ENCODE measurements at regions not wholly inside any gene's neighbourhood (a gene's known extent, or its start where the extent isn't known, plus 50 kb on each side); places are given as distances from the start of the nearest gene placed in this dataset.

GRCh38 chr20:50322703-50323131 lies 132.1 kb downstream of the CEBPB start:
- TF ChIP-seq CTCF (IDR thresholded peaks at IDR 0.05; ENCODE audit: low read depth, low read length): no peak
- TF ChIP-seq, protein P1, sequence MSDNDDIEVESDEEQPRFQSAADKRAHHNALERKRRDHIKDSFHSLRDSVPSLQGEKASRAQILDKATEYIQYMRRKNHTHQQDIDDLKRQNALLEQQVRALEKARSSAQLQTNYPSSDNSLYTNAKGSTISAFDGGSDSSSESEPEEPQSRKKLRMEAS (IDR thresholded peaks at IDR 0.05; ENCODE audit: low read depth, low read length): no peak
- TF ChIP-seq POLR2A (IDR thresholded peaks at IDR 0.05; ENCODE audit: extremely low read depth, insufficient read length): no peak

All from NB4 (cell line).